Liver (tissue), 8 donors: ENCODE measurements at regions not wholly inside any gene's neighbourhood (a gene's known extent, or its start where the extent isn't known, plus 50 kb on each side); places are given as distances from the start of the nearest gene placed in this dataset.

Source experiments
- DNase-seq: peaks from one replicate; pipeline ENCODE4 v3.0.0-alpha.2; 2017; ENCODE audit warnings: low spot score
- H3K27ac ChIP-seq, 2 donors: one replicate each; pipeline ENCODE4 v1.7.0; 2013; ENCODE audit warnings: inconsistent platforms in 2 of 2, low read length in 2 of 2, control low read depth in 1 of 2, low read depth in 1 of 2, mild to moderate bottlenecking in 1 of 2
- H3K27me3 ChIP-seq, 4 donors: one replicate each; pipeline versions ENCODE4 v1.6.1 to v1.7.0; 2013; ENCODE audit warnings: low read length in 3 of 4, inconsistent platforms in 1 of 4, mild to moderate bottlenecking in 1 of 4, moderate library complexity in 1 of 4; ENCODE audit not compliant: control insufficient read depth in 4 of 4, insufficient read depth in 4 of 4
- H3K36me3 ChIP-seq, 4 donors: one replicate each; pipeline versions ENCODE4 v1.6.1 to v1.7.0; 2013; ENCODE audit warnings: low read length in 3 of 4, mild to moderate bottlenecking in 3 of 4, low read depth in 1 of 4, moderate library complexity in 1 of 4; ENCODE audit not compliant: control insufficient read depth in 4 of 4, insufficient read depth in 3 of 4
- H3K4me1 ChIP-seq, 4 donors: one replicate each; pipeline versions ENCODE4 v1.6.1 to v1.7.0; 2013; ENCODE audit warnings: low read length in 3 of 4, mild to moderate bottlenecking in 3 of 4, moderate library complexity in 1 of 4; ENCODE audit not compliant: control insufficient read depth in 4 of 4, insufficient read depth in 4 of 4
- H3K4me3 ChIP-seq, 3 donors: one replicate each; pipeline versions ENCODE4 v1.6.1 to v1.7.0; 2013; ENCODE audit warnings: low read length in 3 of 3, control low read depth in 1 of 3, low read depth in 1 of 3, mild to moderate bottlenecking in 1 of 3
- H3K9ac ChIP-seq, 2 donors: one replicate each; pipeline ENCODE4 v1.7.0; 2013; ENCODE audit warnings: low read length in 2 of 2, mild to moderate bottlenecking in 2 of 2, moderate library complexity in 2 of 2, control low read depth in 1 of 2, low read depth in 1 of 2
- H3K9me3 ChIP-seq, 4 donors: one replicate each; pipeline versions ENCODE4 v1.6.1 to v1.7.0; 2013; ENCODE audit warnings: low read length in 3 of 4; ENCODE audit not compliant: control insufficient read depth in 4 of 4
- EGR1 ChIP-seq, 2 donors: IDR thresholded peaks; 2 replicates each; pipeline ENCODE4 v1.6.1; 2016 to 2018; ENCODE audit warnings: antibody characterized with exemption in 2 of 2, low read depth in 2 of 2
- FOXA1 ChIP-seq: IDR thresholded peaks from 2 replicates; pipeline ENCODE4 v1.6.1; 2016; ENCODE audit warnings: antibody characterized with exemption
- FOXA2 ChIP-seq: IDR thresholded peaks from 2 replicates; pipeline ENCODE4 v1.6.1; 2016; ENCODE audit warnings: antibody characterized with exemption
- GABPA ChIP-seq, 2 donors: IDR thresholded peaks in 1 of 2; conservative IDR thresholded peaks in 1 of 2; 2 replicates each; pipeline ENCODE4 v1.6.1; 2016; ENCODE audit warnings: antibody characterized with exemption in 2 of 2, mild to moderate bottlenecking in 1 of 2, moderate library complexity in 1 of 2
- HNF4A ChIP-seq, 2 donors: conservative IDR thresholded peaks; 2 replicates each; pipeline ENCODE4 v1.6.1; 2016; ENCODE audit warnings: antibody characterized with exemption in 2 of 2, mild to moderate bottlenecking in 2 of 2
- HNF4G ChIP-seq: IDR thresholded peaks from 2 replicates; pipeline ENCODE4 v1.6.1; 2016; ENCODE audit warnings: antibody characterized with exemption
- JUND ChIP-seq, 2 donors: IDR thresholded peaks; 2 replicates each; pipeline ENCODE4 v1.6.1; 2016; ENCODE audit warnings: antibody characterized with exemption in 2 of 2
- NR2F2 ChIP-seq: IDR thresholded peaks from 2 replicates; pipeline ENCODE4 v1.6.1; 2016; ENCODE audit warnings: antibody characterized with exemption
- RAD21 ChIP-seq, 2 donors: IDR thresholded peaks; 2 replicates each; pipeline ENCODE4 v1.6.1; 2016; ENCODE audit warnings: antibody characterized with exemption in 2 of 2, mild to moderate bottlenecking in 2 of 2
- RXRA ChIP-seq, 2 donors: IDR thresholded peaks; 2 replicates each; pipeline ENCODE4 v1.6.1; 2017 to 2018; ENCODE audit warnings: antibody characterized with exemption in 2 of 2, mild to moderate bottlenecking in 1 of 2
- SP1 ChIP-seq: IDR thresholded peaks from 2 replicates; pipeline ENCODE4 v1.6.1; 2018; ENCODE audit warnings: antibody characterized with exemption, mild to moderate bottlenecking
- TAF1 ChIP-seq: conservative IDR thresholded peaks from 2 replicates; pipeline ENCODE4 v1.6.1; 2016; ENCODE audit warnings: antibody characterized with exemption, mild to moderate bottlenecking
- YY1 ChIP-seq: IDR thresholded peaks from 2 replicates; pipeline ENCODE4 v1.6.1; 2016; ENCODE audit warnings: antibody characterized with exemption, mild to moderate bottlenecking
- WGBS: extraction: QIAGEN DNeasy Blood & Tissue Kit; methylation state at CpG from one replicate; pipeline ENCODE4 v1.1.7; 2013; 5-methylcytosine and 5-hydroxymethylcytosine counted together
- TF ChIP-seq, protein P1 (sequence below): IDR thresholded peaks from 2 replicates; pipeline ENCODE4 v1.6.1; 2016; ENCODE audit warnings: antibody characterized with exemption
- TF ChIP-seq, protein P2 (sequence below): IDR thresholded peaks from 2 replicates; pipeline ENCODE4 v1.6.1; 2016; ENCODE audit warnings: antibody characterized with exemption, mild to moderate bottlenecking
- TF ChIP-seq, protein P3 (sequence below): IDR thresholded peaks from 2 replicates; pipeline ENCODE4 v1.6.1; 2016; ENCODE audit warnings: antibody characterized with exemption
- TF ChIP-seq, protein P4 (sequence below): fragments of 150-350 bp; IDR thresholded peaks from 2 replicates; pipeline ENCODE4 v1.5.1; 2017; ENCODE audit warnings: improper control_type of control experiment, low read depth, low read length; ENCODE audit not compliant: missing input control
- TF ChIP-seq, protein P5 (sequence below): IDR thresholded peaks from 2 replicates; pipeline ENCODE4 v1.6.1; 2016; ENCODE audit warnings: antibody characterized with exemption
- donor health status: healthy.
- donor health status: healthy.
- donor health status: healthy.
- donor health status: healthy.
- donor health status: healthy.

DNA sequence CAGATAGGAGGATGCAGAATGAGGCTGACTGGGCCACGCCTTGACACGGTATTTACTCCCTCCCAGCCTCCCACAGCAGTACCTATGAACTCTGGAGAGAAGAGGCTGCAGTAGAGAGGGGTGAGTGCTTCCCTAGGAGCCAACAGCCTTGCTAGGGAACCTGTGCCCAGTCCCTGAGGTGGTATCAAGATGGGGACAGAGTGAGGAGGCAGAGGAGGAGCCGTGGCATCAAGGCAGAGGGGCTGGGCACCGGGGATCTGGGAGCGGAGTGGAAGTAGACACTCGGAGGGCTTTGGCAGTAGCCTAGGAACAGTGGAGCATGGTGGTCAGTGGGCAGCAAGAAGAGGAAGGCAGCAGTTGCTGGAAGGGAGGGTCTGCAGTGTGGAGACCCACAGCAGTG is 68.7 kb upstream of the CHST15 start:
- 86% methylated on average over 6 of the region's 6 CpGs for WGBS
- Histone ChIP-seq H3K27ac (no peak overlapping the region), H3K9me3 (no peaks in the 10 kb centered on the region), H3K27me3 (peaks cover 0 to 7% (median 2%) of the 10 kb centered on the region in 4 donors), H3K4me1 (no peaks in the 10 kb centered on the region), H3K4me3 (no peak overlapping the region), H3K9ac (no peak overlapping the region), H3K36me3 (no peaks in the 10 kb centered on the region)
- no peak for DNase-seq
- TF ChIP-seq, protein P1, sequence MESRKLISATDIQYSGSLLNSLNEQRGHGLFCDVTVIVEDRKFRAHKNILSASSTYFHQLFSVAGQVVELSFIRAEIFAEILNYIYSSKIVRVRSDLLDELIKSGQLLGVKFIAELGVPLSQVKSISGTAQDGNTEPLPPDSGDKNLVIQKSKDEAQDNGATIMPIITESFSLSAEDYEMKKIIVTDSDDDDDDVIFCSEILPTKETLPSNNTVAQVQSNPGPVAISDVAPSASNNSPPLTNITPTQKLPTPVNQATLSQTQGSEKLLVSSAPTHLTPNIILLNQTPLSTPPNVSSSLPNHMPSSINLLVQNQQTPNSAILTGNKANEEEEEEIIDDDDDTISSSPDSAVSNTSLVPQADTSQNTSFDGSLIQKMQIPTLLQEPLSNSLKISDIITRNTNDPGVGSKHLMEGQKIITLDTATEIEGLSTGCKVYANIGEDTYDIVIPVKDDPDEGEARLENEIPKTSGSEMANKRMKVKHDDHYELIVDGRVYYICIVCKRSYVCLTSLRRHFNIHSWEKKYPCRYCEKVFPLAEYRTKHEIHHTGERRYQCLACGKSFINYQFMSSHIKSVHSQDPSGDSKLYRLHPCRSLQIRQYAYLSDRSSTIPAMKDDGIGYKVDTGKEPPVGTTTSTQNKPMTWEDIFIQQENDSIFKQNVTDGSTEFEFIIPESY, result no peak
- TF ChIP-seq, protein P2, sequence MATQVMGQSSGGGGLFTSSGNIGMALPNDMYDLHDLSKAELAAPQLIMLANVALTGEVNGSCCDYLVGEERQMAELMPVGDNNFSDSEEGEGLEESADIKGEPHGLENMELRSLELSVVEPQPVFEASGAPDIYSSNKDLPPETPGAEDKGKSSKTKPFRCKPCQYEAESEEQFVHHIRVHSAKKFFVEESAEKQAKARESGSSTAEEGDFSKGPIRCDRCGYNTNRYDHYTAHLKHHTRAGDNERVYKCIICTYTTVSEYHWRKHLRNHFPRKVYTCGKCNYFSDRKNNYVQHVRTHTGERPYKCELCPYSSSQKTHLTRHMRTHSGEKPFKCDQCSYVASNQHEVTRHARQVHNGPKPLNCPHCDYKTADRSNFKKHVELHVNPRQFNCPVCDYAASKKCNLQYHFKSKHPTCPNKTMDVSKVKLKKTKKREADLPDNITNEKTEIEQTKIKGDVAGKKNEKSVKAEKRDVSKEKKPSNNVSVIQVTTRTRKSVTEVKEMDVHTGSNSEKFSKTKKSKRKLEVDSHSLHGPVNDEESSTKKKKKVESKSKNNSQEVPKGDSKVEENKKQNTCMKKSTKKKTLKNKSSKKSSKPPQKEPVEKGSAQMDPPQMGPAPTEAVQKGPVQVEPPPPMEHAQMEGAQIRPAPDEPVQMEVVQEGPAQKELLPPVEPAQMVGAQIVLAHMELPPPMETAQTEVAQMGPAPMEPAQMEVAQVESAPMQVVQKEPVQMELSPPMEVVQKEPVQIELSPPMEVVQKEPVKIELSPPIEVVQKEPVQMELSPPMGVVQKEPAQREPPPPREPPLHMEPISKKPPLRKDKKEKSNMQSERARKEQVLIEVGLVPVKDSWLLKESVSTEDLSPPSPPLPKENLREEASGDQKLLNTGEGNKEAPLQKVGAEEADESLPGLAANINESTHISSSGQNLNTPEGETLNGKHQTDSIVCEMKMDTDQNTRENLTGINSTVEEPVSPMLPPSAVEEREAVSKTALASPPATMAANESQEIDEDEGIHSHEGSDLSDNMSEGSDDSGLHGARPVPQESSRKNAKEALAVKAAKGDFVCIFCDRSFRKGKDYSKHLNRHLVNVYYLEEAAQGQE, result no peak
- TF ChIP-seq RAD21 (IDR thresholded peaks at IDR 0.05) (no peak), EGR1 (IDR thresholded peaks at IDR 0.05; ENCODE audit: low read depth in 2 of 2) (no peak), RXRA (IDR thresholded peaks at IDR 0.05) (no peak), TAF1 (no peak), JUND (IDR thresholded peaks at IDR 0.05) (no peak), FOXA1 (no peak), HNF4A (conservative IDR thresholded peaks at IDR 0.05) (no peak), NR2F2 (no peak), YY1 (no peak), GABPA (IDR thresholded peaks at IDR 0.05 in 1 of 2, conservative IDR thresholded peaks at IDR 0.05 in 1 of 2) (no peak), FOXA2 (no peak), HNF4G (no peak), SP1 (no peak)
- TF ChIP-seq, protein P3, sequence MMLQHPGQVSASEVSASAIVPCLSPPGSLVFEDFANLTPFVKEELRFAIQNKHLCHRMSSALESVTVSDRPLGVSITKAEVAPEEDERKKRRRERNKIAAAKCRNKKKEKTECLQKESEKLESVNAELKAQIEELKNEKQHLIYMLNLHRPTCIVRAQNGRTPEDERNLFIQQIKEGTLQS, result no peak
- TF ChIP-seq, protein P4, sequence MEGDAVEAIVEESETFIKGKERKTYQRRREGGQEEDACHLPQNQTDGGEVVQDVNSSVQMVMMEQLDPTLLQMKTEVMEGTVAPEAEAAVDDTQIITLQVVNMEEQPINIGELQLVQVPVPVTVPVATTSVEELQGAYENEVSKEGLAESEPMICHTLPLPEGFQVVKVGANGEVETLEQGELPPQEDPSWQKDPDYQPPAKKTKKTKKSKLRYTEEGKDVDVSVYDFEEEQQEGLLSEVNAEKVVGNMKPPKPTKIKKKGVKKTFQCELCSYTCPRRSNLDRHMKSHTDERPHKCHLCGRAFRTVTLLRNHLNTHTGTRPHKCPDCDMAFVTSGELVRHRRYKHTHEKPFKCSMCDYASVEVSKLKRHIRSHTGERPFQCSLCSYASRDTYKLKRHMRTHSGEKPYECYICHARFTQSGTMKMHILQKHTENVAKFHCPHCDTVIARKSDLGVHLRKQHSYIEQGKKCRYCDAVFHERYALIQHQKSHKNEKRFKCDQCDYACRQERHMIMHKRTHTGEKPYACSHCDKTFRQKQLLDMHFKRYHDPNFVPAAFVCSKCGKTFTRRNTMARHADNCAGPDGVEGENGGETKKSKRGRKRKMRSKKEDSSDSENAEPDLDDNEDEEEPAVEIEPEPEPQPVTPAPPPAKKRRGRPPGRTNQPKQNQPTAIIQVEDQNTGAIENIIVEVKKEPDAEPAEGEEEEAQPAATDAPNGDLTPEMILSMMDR, result no peak
- TF ChIP-seq, protein P5, sequence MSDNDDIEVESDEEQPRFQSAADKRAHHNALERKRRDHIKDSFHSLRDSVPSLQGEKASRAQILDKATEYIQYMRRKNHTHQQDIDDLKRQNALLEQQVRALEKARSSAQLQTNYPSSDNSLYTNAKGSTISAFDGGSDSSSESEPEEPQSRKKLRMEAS, result no peak
